ENCODE measurements at regions not wholly inside any gene's neighbourhood (a gene's known extent, or its start where the extent isn't known, plus 50 kb on each side); places are given as distances from the start of the nearest gene placed in this dataset.

DNA sequence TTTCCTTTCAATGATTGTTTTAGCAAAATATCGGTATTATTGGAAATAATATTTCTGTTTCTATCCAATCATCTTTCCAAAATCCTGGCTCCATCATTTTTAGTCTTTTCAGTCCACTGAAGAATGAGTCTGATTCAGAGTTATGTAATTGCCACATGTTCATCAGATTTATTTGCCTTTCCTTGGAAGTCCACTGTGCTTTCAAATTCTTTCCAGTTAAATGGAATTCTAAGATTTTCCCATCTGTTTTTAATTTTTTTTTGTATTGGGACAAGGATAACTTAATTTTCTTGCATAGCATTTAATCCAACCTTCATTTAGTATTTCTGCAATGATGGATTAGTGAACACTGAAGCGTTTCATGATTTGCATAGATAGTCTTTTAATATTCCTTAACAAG is 521.5 kb upstream of the NRXN1 start:
- Histone ChIP-seq H2AFZ (ENCODE audit: low read length) (no peak overlapping the region), H3K9me3 (replicated peaks; ENCODE audit: insufficient read depth, low read length) (no peaks in the 10 kb centered on the region), H3K27me3 (replicated peaks; ENCODE audit: insufficient read depth, low read length) (no peaks in the 10 kb centered on the region), H3K9me2 (replicated peaks; ENCODE audit: insufficient read depth, low read length) (no peaks in the 10 kb centered on the region), H3K4me2 (ENCODE audit: low read depth, low read length) (no peak overlapping the region), H3K79me2 (ENCODE audit: low read length) (no peaks in the 10 kb centered on the region), H3K27ac (ENCODE audit: low read length) (no peak overlapping the region), H3K9ac (ENCODE audit: low read length) (no peak overlapping the region), H4K20me1 (ENCODE audit: insufficient read depth, low read length) (no peaks in the 10 kb centered on the region), H3K36me3 (replicated peaks; ENCODE audit: insufficient read depth, low read length) (no peaks in the 10 kb centered on the region), H3K4me1 (ENCODE audit: low read length) (no peaks in the 10 kb centered on the region), H3F3A (ENCODE audit: insufficient read depth, low read length) (0 out of 2 replicates have a peak, but pooled peaks cover 3% of the 10 kb centered on the region), H3K4me3 (ENCODE audit: low read length) (no peak overlapping the region)
- no peak for DNase-seq
- TF ChIP-seq EZH2phosphoT487 (IDR thresholded peaks at IDR 0.05; ENCODE audit: low read length) = no peak
- TF ChIP-seq, protein P1, sequence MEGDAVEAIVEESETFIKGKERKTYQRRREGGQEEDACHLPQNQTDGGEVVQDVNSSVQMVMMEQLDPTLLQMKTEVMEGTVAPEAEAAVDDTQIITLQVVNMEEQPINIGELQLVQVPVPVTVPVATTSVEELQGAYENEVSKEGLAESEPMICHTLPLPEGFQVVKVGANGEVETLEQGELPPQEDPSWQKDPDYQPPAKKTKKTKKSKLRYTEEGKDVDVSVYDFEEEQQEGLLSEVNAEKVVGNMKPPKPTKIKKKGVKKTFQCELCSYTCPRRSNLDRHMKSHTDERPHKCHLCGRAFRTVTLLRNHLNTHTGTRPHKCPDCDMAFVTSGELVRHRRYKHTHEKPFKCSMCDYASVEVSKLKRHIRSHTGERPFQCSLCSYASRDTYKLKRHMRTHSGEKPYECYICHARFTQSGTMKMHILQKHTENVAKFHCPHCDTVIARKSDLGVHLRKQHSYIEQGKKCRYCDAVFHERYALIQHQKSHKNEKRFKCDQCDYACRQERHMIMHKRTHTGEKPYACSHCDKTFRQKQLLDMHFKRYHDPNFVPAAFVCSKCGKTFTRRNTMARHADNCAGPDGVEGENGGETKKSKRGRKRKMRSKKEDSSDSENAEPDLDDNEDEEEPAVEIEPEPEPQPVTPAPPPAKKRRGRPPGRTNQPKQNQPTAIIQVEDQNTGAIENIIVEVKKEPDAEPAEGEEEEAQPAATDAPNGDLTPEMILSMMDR (IDR thresholded peaks at IDR 0.05; ENCODE audit: low read length) = no peak
- TF ChIP-seq EZH2 (optimal IDR thresholded peaks at IDR 0.05; ENCODE audit: low read depth, low read length) = no peak

DNA sequence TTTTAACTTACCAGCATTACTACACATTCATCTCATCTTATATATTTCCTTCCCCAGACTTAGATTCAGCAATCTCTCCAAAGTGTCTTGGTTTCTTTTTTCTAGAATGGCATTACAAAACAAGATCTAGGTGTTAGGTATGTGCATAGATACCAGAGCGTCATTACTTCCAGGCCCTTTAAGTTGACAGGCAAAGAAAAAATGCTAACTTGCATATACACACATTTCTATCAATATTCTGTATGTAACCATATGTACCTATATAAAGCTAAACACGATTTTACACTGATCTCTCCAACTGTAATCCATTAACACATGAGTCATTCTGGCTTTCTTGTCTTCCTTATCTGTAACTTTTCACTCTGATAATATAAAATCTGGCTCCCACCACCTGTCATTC is 503.8 kb upstream of the NRXN1 start:
- H3K36me3 ChIP-seq (replicated peaks; ENCODE audit: insufficient read depth, low read length) = no peaks in the 10 kb centered on the region
- no peak for DNase-seq
- H3K9me2 ChIP-seq (replicated peaks; ENCODE audit: insufficient read depth, low read length) = no peaks in the 10 kb centered on the region
- H3K27ac ChIP-seq (ENCODE audit: low read length) = no peak overlapping the region
- H3K4me3 ChIP-seq (ENCODE audit: low read length) = no peak overlapping the region
- no peak overlapping the region for H3K4me2 ChIP-seq (ENCODE audit: low read depth, low read length)
- no peaks in the 10 kb centered on the region for H3K79me2 ChIP-seq (ENCODE audit: low read length)
- H3F3A ChIP-seq (ENCODE audit: insufficient read depth, low read length) = no peaks in the 10 kb centered on the region
- TF ChIP-seq EZH2phosphoT487 (IDR thresholded peaks at IDR 0.05; ENCODE audit: low read length) (no peak), EZH2 (optimal IDR thresholded peaks at IDR 0.05; ENCODE audit: low read depth, low read length) (no peak)
- TF ChIP-seq, protein P1 (IDR thresholded peaks at IDR 0.05; ENCODE audit: low read length) = no peak
- H3K4me1 ChIP-seq (ENCODE audit: low read length) = no peaks in the 10 kb centered on the region
- H3K27me3 ChIP-seq (replicated peaks; ENCODE audit: insufficient read depth, low read length) = no peaks in the 10 kb centered on the region
- H4K20me1 ChIP-seq (ENCODE audit: insufficient read depth, low read length) = no peaks in the 10 kb centered on the region
- no peak overlapping the region for H2AFZ ChIP-seq (ENCODE audit: low read length)
- no peak overlapping the region for H3K9ac ChIP-seq (ENCODE audit: low read length)
- no peaks in the 10 kb centered on the region for H3K9me3 ChIP-seq (replicated peaks; ENCODE audit: insufficient read depth, low read length)

DNA sequence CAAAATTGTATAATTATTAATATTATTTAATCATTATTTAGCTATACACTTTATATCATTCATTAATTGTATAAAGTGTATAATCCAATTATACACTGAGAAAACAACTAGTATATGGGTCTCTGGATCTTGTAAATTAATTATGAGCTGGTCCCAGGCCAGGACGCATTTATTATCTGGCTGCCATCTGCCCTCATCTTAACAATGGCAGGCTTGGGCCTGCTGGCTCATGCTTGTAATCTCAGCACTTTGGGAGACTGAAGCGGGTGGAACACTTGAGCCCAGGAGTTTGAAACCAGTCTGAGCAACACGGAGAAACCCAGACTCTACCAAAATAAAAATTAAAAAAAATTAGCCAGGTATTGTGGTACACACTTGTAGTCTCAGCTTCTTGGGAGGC is 502.2 kb upstream of the NRXN1 start:
- no peaks in the 10 kb centered on the region for H3K36me3 ChIP-seq (replicated peaks; ENCODE audit: insufficient read depth, low read length)
- no peaks in the 10 kb centered on the region for H3K27me3 ChIP-seq (replicated peaks; ENCODE audit: insufficient read depth, low read length)
- no peaks in the 10 kb centered on the region for H3F3A ChIP-seq (ENCODE audit: insufficient read depth, low read length)
- no peaks in the 10 kb centered on the region for H3K9me3 ChIP-seq (replicated peaks; ENCODE audit: insufficient read depth, low read length)
- no peak for TF ChIP-seq EZH2phosphoT487 (IDR thresholded peaks at IDR 0.05; ENCODE audit: low read length)
- TF ChIP-seq, protein P1 (IDR thresholded peaks at IDR 0.05; ENCODE audit: low read length) = no peak
- no peak for TF ChIP-seq EZH2 (optimal IDR thresholded peaks at IDR 0.05; ENCODE audit: low read depth, low read length)
- no peak for DNase-seq
- no peak overlapping the region for H3K9ac ChIP-seq (ENCODE audit: low read length)
- H3K4me3 ChIP-seq (ENCODE audit: low read length) = no peak overlapping the region
- no peak overlapping the region for H3K27ac ChIP-seq (ENCODE audit: low read length)
- no peaks in the 10 kb centered on the region for H3K4me1 ChIP-seq (ENCODE audit: low read length)
- H2AFZ ChIP-seq (ENCODE audit: low read length) = no peak overlapping the region
- H3K79me2 ChIP-seq (ENCODE audit: low read length) = no peaks in the 10 kb centered on the region
- H3K4me2 ChIP-seq (ENCODE audit: low read depth, low read length) = no peak overlapping the region
- no peaks in the 10 kb centered on the region for H4K20me1 ChIP-seq (ENCODE audit: insufficient read depth, low read length)
- H3K9me2 ChIP-seq (replicated peaks; ENCODE audit: insufficient read depth, low read length) = no peaks in the 10 kb centered on the region
